ENCODE measurements at regions not wholly inside any gene's neighbourhood (a gene's known extent, or its start where the extent isn't known, plus 50 kb on each side); places are given as distances from the start of the nearest gene placed in this dataset.

DNA sequence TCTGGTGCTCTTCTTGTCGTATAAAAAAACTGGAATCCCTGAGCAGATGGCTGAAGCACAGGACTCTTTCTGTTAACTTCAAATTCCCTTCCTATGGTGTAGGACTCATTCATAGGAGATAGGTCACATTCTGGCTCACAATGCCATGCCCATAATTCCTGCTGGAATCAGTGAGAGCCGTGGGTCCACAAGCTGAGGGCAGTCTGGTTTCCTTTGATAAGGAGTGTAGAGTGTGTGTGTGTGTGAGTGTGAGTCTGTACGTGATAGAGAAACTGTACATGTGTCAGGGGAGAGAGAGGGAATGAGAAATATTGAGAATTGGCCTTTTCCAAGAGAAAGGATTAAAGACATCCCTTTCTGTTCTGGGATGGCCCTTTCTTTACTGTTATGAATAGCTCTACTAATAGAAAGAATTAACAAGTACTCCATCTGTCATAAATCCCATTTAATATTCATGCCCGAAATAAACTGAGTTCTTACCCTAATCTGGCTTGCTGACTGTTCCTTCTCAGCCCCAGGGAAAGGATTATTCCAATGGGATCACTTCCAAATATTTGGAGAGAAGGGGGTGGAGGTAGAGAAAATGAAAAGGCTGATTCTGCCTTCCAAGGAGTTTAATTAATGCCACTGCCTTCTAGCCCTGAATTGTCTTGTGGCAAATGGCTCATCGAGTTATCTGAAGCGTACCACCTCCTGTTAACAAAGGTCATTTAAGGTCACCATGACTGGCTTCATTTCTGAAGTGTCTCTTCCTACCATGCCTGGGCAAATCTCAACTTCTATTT lies 79.0 kb downstream of the TMX1 start:
- TF ChIP-seq, protein P1, sequence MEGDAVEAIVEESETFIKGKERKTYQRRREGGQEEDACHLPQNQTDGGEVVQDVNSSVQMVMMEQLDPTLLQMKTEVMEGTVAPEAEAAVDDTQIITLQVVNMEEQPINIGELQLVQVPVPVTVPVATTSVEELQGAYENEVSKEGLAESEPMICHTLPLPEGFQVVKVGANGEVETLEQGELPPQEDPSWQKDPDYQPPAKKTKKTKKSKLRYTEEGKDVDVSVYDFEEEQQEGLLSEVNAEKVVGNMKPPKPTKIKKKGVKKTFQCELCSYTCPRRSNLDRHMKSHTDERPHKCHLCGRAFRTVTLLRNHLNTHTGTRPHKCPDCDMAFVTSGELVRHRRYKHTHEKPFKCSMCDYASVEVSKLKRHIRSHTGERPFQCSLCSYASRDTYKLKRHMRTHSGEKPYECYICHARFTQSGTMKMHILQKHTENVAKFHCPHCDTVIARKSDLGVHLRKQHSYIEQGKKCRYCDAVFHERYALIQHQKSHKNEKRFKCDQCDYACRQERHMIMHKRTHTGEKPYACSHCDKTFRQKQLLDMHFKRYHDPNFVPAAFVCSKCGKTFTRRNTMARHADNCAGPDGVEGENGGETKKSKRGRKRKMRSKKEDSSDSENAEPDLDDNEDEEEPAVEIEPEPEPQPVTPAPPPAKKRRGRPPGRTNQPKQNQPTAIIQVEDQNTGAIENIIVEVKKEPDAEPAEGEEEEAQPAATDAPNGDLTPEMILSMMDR (IDR thresholded peaks at IDR 0.05; ENCODE audit: poor library complexity, severe bottlenecking), result no peak
- TF ChIP-seq RAD21 (conservative IDR thresholded peaks at IDR 0.05) (no peak), SMC3 (conservative IDR thresholded peaks at IDR 0.05; ENCODE audit: poor library complexity) (no peak), POLR2AphosphoS5 (IDR thresholded peaks at IDR 0.05) (no peak), EP300 (conservative IDR thresholded peaks at IDR 0.05; ENCODE audit: poor library complexity, severe bottlenecking) (no peak), EZH2 (IDR thresholded peaks at IDR 0.05; ENCODE audit: borderline replicate concordance, insufficient read depth, low read length, poor library complexity, severe bottlenecking) (no peak), TAF1 (IDR thresholded peaks at IDR 0.05; ENCODE audit: low read depth) (no peak), MXI1 (conservative IDR thresholded peaks at IDR 0.05; ENCODE audit: poor library complexity, severe bottlenecking) (no peak)
- TF ChIP-seq, protein P2, sequence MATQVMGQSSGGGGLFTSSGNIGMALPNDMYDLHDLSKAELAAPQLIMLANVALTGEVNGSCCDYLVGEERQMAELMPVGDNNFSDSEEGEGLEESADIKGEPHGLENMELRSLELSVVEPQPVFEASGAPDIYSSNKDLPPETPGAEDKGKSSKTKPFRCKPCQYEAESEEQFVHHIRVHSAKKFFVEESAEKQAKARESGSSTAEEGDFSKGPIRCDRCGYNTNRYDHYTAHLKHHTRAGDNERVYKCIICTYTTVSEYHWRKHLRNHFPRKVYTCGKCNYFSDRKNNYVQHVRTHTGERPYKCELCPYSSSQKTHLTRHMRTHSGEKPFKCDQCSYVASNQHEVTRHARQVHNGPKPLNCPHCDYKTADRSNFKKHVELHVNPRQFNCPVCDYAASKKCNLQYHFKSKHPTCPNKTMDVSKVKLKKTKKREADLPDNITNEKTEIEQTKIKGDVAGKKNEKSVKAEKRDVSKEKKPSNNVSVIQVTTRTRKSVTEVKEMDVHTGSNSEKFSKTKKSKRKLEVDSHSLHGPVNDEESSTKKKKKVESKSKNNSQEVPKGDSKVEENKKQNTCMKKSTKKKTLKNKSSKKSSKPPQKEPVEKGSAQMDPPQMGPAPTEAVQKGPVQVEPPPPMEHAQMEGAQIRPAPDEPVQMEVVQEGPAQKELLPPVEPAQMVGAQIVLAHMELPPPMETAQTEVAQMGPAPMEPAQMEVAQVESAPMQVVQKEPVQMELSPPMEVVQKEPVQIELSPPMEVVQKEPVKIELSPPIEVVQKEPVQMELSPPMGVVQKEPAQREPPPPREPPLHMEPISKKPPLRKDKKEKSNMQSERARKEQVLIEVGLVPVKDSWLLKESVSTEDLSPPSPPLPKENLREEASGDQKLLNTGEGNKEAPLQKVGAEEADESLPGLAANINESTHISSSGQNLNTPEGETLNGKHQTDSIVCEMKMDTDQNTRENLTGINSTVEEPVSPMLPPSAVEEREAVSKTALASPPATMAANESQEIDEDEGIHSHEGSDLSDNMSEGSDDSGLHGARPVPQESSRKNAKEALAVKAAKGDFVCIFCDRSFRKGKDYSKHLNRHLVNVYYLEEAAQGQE (IDR thresholded peaks at IDR 0.05; ENCODE audit: borderline replicate concordance), result no peak
- H3K27me3 ChIP-seq (ENCODE audit: insufficient read depth, low read depth, low read length), result no peaks in the 10 kb centered on the region
- H3K4me3 ChIP-seq (ENCODE audit: low read length), result no peak overlapping the region
- no peaks in the 10 kb centered on the region for H3K79me2 ChIP-seq (replicated peaks; ENCODE audit: insufficient read depth, low read length)
- no peak overlapping the region for H3K4me2 ChIP-seq (ENCODE audit: low read length)
- no peaks in the 10 kb centered on the region for H3K36me3 ChIP-seq (ENCODE audit: insufficient read depth, low read length)
- H3F3A ChIP-seq (ENCODE audit: insufficient read depth, low read length, poor library complexity, severe bottlenecking), result no peaks in the 10 kb centered on the region
- no peak overlapping the region for H3K9ac ChIP-seq (ENCODE audit: low read length)
- H4K20me1 ChIP-seq (ENCODE audit: insufficient read depth), result no peaks in the 10 kb centered on the region
- no peak overlapping the region for H2AFZ ChIP-seq (ENCODE audit: low read depth, low read length)
- H3K27ac ChIP-seq (ENCODE audit: low read length), result no peak overlapping the region
- no peaks in the 10 kb centered on the region for H3K9me2 ChIP-seq (ENCODE audit: insufficient read depth, low read length)
- H3K9me3 ChIP-seq (ENCODE audit: low read length), result no peaks in the 10 kb centered on the region

DNA sequence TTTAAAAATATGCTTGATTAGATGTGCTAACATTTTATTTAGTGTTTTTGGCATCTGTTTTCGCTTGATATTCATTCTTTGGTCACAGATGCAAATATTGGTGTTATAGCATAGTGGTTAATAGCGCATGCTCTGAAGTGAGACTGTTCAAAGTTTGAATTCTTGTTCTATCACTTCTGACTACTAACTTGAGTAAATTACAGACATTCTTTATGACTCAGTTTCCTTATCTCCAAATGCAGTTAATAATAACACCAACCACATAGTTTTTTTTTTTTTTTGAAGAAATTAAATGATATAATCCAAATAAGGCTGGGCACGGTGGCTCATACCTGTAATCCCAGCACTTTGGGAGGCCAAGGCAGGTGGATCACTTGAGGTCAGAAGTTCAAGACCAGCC lies 81.0 kb downstream of the TMX1 start:
- Histone ChIP-seq H4K20me1 (ENCODE audit: insufficient read depth) (no peaks in the 10 kb centered on the region), H3K9ac (ENCODE audit: low read length) (no peak overlapping the region), H3K27me3 (ENCODE audit: insufficient read depth, low read depth, low read length) (no peaks in the 10 kb centered on the region), H3K4me3 (ENCODE audit: low read length) (no peak overlapping the region), H3K27ac (ENCODE audit: low read length) (no peak overlapping the region), H3K79me2 (replicated peaks; ENCODE audit: insufficient read depth, low read length) (no peaks in the 10 kb centered on the region), H3K9me3 (ENCODE audit: low read length) (no peaks in the 10 kb centered on the region), H3K4me2 (ENCODE audit: low read length) (no peak overlapping the region), H3F3A (ENCODE audit: insufficient read depth, low read length, poor library complexity, severe bottlenecking) (no peaks in the 10 kb centered on the region), H2AFZ (ENCODE audit: low read depth, low read length) (no peak overlapping the region), H3K36me3 (ENCODE audit: insufficient read depth, low read length) (no peaks in the 10 kb centered on the region), H3K9me2 (ENCODE audit: insufficient read depth, low read length) (no peaks in the 10 kb centered on the region)
- TF ChIP-seq RAD21 (conservative IDR thresholded peaks at IDR 0.05), result no peak
